OCI-LY1 (cell line): ENCODE measurements at regions not wholly inside any gene's neighbourhood (a gene's known extent, or its start where the extent isn't known, plus 50 kb on each side); places are given as distances from the start of the nearest gene placed in this dataset.
"Not testable (repeated sequence)": the region's sequence is repeated elsewhere in the genome, so short reads cannot be mapped to it uniquely, and the experiment has no call there.

Experiments used
- H2AFZ ChIP-seq: fragments of 200-600 bp; sonication (generic), shearing (Covaris generic); 2 replicates; pipeline ENCODE4 v1.6.0; 2014; ENCODE audit warnings: antibody characterized with exemption, mild to moderate bottlenecking, low read length
- H3F3A ChIP-seq: fragments of 200-600 bp; sonication (generic), shearing (Covaris generic); 2 replicates; pipeline ENCODE4 v1.6.0; 2014; ENCODE audit warnings: mild to moderate bottlenecking, antibody characterized with exemption, low read length, moderate library complexity; ENCODE audit not compliant: insufficient read depth
- H3K27ac ChIP-seq: fragments of 200-600 bp; sonication (generic); 2 replicates; pipeline ENCODE4 v1.5.1; 2014; ENCODE audit warnings: low read length, mixed run types, mild to moderate bottlenecking, low read depth; ENCODE audit not compliant: poor library complexity, severe bottlenecking
- H3K27me3 ChIP-seq: fragments of 200-600 bp; sonication (generic); 2 replicates; pipeline ENCODE4 v1.6.0; 2014; ENCODE audit warnings: antibody characterized with exemption, mild to moderate bottlenecking, low read length, moderate library complexity; ENCODE audit not compliant: insufficient read depth
- H3K36me3 ChIP-seq: fragments of 200-600 bp; sonication (generic); 2 replicates; pipeline ENCODE4 v1.6.1; 2014; ENCODE audit warnings: mild to moderate bottlenecking, antibody characterized with exemption, low read length, moderate library complexity, mixed read lengths; ENCODE audit not compliant: insufficient read depth
- H3K4me1 ChIP-seq: fragments of 200-600 bp; sonication (generic); 2 replicates; pipeline ENCODE4 v1.5.1; 2014; ENCODE audit warnings: mild to moderate bottlenecking, low read length, moderate library complexity; ENCODE audit not compliant: insufficient read depth, severe bottlenecking
- H3K4me2 ChIP-seq: fragments of 200-600 bp; sonication (generic), shearing (Covaris generic); 2 replicates; pipeline ENCODE4 v1.6.1; 2014; ENCODE audit warnings: low read length
- H3K4me3 ChIP-seq: fragments of 200-600 bp; sonication (generic); 2 replicates; pipeline ENCODE4 v1.5.1; 2014; ENCODE audit warnings: low read length, low read depth, mild to moderate bottlenecking, mixed read lengths; ENCODE audit not compliant: poor library complexity, severe bottlenecking
- H3K79me2 ChIP-seq: fragments of 200-600 bp; shearing (Covaris generic); 2 replicates; pipeline ENCODE4 v1.6.1; 2016; ENCODE audit warnings: mixed run types, low read length, mixed read lengths; ENCODE audit not compliant: insufficient read depth
- H3K9ac ChIP-seq: fragments of 200-600 bp; sonication (generic), shearing (Covaris generic); 2 replicates; pipeline ENCODE4 v1.6.1; 2014; ENCODE audit warnings: mild to moderate bottlenecking, low read length, mixed read lengths
- H3K9me2 ChIP-seq: fragments of 200-600 bp; sonication (generic), shearing (Covaris generic); 2 replicates; pipeline ENCODE4 v1.6.1; 2014; ENCODE audit warnings: low read depth, mild to moderate bottlenecking, low read length, mixed read lengths
- H3K9me3 ChIP-seq: fragments of 200-600 bp; shearing (Covaris generic); 2 replicates; pipeline ENCODE4 v1.6.1; 2014; ENCODE audit warnings: low read length, mixed read lengths
- H4K20me1 ChIP-seq: fragments of 200-600 bp; sonication (generic), shearing (Covaris generic); 2 replicates; pipeline ENCODE4 v1.6.0; 2016; ENCODE audit warnings: mild to moderate bottlenecking, low read length; ENCODE audit not compliant: insufficient read depth
- CTCF ChIP-seq: fragments of 200-600 bp; sonication (generic), shearing (Covaris generic); IDR thresholded peaks from 2 replicates; pipeline ENCODE4 v1.5.1; 2017; ENCODE audit warnings: mild to moderate bottlenecking, antibody characterized with exemption, low read length, moderate library complexity, mixed read lengths
- EZH2 ChIP-seq: fragments of 200-600 bp; sonication (generic), shearing (Covaris generic); IDR thresholded peaks from 2 replicates; pipeline ENCODE4 v1.8.0; 2017; ENCODE audit warnings: borderline replicate concordance, mixed run types, mild to moderate bottlenecking, antibody characterized with exemption, low read length, moderate library complexity, mixed read lengths

DNA sequence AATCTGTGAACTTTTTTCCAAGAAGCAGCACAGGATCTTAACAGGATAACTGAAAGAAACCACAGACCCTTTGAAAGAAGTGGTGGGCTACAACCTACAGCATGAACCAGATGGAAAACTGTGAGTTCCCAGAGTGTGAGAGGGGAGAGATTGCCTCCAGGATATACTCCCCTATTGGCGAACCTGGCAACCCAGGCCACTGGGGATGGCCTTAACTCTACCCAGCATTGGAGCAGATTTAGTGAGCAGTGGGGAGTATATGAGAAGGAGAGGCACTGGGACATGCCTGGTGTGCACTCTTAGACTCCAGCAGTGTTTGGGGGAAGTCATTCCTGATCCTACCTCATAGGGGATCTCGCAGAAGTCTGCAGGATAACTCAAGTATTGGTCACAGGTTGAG is 201.0 kb upstream of the TP63 start:
- Histone ChIP-seq H3K9ac (no peak overlapping the region), H3K27me3 (no peaks in the 10 kb centered on the region), H3K9me3 (no peaks in the 10 kb centered on the region), H4K20me1 (no peaks in the 10 kb centered on the region), H3K4me1 (no peaks in the 10 kb centered on the region), H3K27ac (no peak overlapping the region), H3K4me2 (no peak overlapping the region), H3K79me2 (no peaks in the 10 kb centered on the region), H2AFZ (no peak overlapping the region), H3F3A (no peaks in the 10 kb centered on the region), H3K4me3 (no peak overlapping the region), H3K9me2 (no peaks in the 10 kb centered on the region), H3K36me3 (no peaks in the 10 kb centered on the region)
- TF ChIP-seq EZH2 (no peak), CTCF (no peak)

DNA sequence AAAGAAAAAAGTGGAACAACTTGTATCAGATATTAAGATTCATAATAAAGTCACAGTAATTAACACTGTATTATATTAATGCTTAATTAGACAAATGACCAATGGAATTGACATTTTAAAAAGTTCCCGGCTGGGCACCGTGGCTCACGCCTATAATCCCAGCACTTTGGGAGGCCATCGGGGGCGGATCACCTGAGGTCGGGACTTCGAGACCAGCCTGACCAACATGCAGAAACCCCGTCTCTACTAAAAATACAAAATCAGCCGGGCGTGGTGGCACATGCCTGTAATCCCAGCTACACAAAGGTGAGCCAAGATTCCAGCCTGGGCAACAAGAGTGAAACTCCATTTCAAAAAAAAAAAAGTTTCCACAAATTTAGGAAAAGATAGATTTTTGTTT is 188.9 kb upstream of the TP63 start:
- not testable (repeated sequence) for H4K20me1 ChIP-seq, H3K9me2 ChIP-seq, H2AFZ ChIP-seq, H3K79me2 ChIP-seq, H3K27ac ChIP-seq, H3K36me3 ChIP-seq, H3K9ac ChIP-seq, H3K9me3 ChIP-seq, H3K4me2 ChIP-seq, H3K4me3 ChIP-seq, H3F3A ChIP-seq, H3K27me3 ChIP-seq, H3K4me1 ChIP-seq

- H4K20me1 ChIP-seq: no peaks in the 10 kb centered on the region
- H3K27ac ChIP-seq: no peak overlapping the region
- no peaks in the 10 kb centered on the region for H3K79me2 ChIP-seq
- H3K9me2 ChIP-seq: no peaks in the 10 kb centered on the region
- no peaks in the 10 kb centered on the region for H3K36me3 ChIP-seq
- H3F3A ChIP-seq: no peaks in the 10 kb centered on the region
- no peak overlapping the region for H3K9ac ChIP-seq
- no peak overlapping the region for H2AFZ ChIP-seq
- H3K9me3 ChIP-seq: no peaks in the 10 kb centered on the region
- no peaks in the 10 kb centered on the region for H3K4me1 ChIP-seq
- no peak for TF ChIP-seq CTCF
- no peak for TF ChIP-seq EZH2
- no peaks in the 10 kb centered on the region for H3K27me3 ChIP-seq
- H3K4me3 ChIP-seq: no peak overlapping the region
- no peak overlapping the region for H3K4me2 ChIP-seq
Observed at GRCh38 chr3:189446959-189447560, 184.1 kb upstream of the TP63 start.

GRCh38 chr3:189449084-189449483 is 182.1 kb upstream of the TP63 start:
- H3K4me1 ChIP-seq: no peaks in the 10 kb centered on the region
- no peaks in the 10 kb centered on the region for H3K79me2 ChIP-seq
- no peaks in the 10 kb centered on the region for H3K27me3 ChIP-seq
- no peak overlapping the region for H3K9ac ChIP-seq
- H3K4me2 ChIP-seq: no peak overlapping the region
- no peak overlapping the region for H2AFZ ChIP-seq
- no peak for TF ChIP-seq EZH2
- TF ChIP-seq CTCF: no peak
- H3F3A ChIP-seq: no peaks in the 10 kb centered on the region
- no peaks in the 10 kb centered on the region for H3K9me3 ChIP-seq
- no peak overlapping the region for H3K4me3 ChIP-seq
- no peaks in the 10 kb centered on the region for H4K20me1 ChIP-seq
- no peaks in the 10 kb centered on the region for H3K9me2 ChIP-seq
- H3K27ac ChIP-seq: no peak overlapping the region
- no peaks in the 10 kb centered on the region for H3K36me3 ChIP-seq
